GM18951 (cell line): ENCODE measurements at regions not wholly inside any gene's neighbourhood (a gene's known extent, or its start where the extent isn't known, plus 50 kb on each side); places are given as distances from the start of the nearest gene placed in this dataset.
"Not testable (repeated sequence)": the region's sequence is repeated elsewhere in the genome, so short reads cannot be mapped to it uniquely, and the experiment has no call there.

Source experiments
- POLR2A ChIP-seq: IDR thresholded peaks from 4 replicates; pipeline ENCODE4 v1.6.1; 2011; ENCODE audit warnings: mild to moderate bottlenecking; ENCODE audit not compliant: insufficient read length, insufficient read depth; ENCODE audit errors: extremely low read depth
- in situ Hi-C: fragments of 300-500 bp; cut with MboI; formaldehyde crosslinking; loops from one replicate; pipeline ENCODE4 v1.12.0; 2022; ENCODE audit warnings: low sequenced_read_pairs, mixed read lengths, inconsistent platforms; ENCODE audit not compliant: unreplicated experiment

DNA sequence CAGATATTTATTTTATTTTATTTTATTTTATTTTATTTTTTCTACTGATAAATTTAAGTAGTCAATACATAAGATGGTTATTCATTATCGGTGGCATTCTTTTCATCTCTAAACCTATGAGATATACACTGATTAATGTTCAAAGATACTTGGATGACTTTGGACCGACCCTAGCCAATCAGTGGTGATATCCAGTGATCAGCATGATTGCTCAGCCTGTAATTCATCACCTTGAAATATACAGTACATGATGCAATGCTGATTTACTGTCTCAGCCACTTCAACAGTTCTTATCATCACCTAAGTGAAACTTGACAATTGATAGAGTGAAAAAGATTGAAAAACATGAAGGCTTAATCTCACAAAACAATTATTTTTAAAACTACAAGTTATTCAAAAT lies 1651.0 kb downstream of the REEP3 start:
- no peak for TF ChIP-seq POLR2A
- in situ Hi-C loops, result no loop called here

DNA sequence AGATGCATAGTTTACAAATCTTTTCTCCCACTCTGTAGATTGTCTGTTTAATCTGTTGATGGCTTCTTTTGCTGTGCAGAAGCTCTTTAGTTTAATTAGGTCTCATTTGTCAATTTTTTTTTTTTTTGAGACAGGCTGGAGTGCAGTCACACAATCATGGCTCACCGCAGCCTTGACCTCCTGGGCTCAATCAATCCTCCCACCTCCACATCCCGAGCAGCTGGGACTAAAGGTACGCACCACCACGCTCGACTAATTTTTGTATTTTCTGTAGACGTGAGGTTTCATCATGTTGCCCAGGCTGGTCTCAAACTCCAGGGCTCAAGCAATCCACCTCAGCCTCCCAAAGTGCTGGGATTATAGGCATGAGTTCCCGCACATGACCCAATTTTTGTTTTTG lies 1655.8 kb downstream of the REEP3 start:
- no peak for TF ChIP-seq POLR2A
- in situ Hi-C loops, result no loop called here

DNA sequence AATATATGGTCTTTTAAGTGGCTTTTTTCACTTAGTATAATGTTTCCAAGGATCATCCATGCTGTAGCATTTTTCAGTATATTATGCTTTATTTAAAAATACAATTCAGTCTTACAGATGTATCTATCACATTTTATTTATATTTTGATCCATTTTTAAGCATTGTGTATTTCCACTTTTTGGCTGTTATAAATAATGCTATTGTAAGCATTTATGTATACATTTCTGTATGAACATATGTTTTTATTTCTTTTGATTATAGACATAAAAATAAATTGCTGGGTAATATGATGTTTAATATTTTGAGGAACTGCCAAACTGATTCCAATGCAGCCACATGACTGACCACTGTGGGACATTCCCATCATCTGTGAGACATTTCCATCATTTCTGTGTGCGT lies 1662.0 kb downstream of the REEP3 start:
- in situ Hi-C loops, result no loop called here
- no peak for TF ChIP-seq POLR2A

DNA sequence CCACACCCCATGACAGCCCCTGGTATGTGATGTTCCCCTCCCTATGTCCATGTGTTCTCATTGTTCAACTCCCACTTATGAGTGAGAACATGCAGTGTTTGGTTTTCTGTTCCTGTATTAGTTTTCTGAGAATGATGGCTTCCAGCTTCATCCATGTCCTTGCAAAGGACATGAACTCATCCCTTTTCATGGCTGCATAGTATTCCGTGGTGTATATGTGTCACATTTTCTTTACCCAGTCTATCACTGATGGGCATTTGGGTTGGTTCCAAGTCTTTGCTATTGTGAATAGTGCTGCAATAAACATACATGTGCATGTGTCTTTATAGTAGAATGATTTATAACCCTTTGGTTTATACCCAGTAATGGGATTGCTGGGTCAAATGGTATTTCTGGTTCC lies 1665.5 kb downstream of the REEP3 start:
- in situ Hi-C loops, result not testable (repeated sequence)

DNA sequence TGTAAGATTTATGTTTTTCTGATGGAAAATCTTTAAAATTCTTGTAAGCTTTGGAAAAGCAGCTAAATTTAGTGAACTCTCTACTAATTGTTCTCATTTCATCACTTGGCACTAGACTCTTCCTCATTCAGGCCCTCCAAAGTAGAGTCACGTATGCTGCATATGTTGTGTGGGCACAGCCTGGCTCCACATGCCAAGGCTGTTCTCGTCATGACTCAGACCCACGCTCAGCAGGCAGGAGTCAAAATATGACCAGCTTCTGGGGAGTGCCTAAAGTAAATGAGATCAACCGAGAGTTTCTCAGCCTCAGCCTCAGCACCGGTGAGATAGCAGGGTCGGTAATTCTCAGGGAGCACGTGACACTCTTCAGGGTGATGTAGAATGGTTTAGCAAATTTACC lies 1672.9 kb downstream of the REEP3 start:
- in situ Hi-C loops, result no loop called here
- no peak for TF ChIP-seq POLR2A

DNA sequence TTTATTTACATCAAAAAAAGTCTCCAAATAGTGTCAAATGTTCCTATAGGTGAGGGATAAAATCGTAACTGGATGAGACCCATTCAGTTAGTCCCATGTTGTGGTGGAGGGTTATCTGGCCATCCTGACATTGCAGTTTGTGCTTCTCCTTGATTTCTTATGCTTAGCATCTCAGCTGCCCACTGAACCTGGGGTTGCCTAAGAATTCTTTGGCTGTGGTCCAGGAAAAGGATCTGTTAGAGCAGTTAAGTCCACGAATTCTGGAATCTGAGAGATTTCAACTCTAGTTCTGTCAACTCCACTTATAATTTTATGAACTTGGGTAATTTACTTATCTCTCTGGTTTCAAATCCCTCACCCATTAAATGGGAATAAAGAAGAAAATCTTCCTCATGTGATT lies 1673.4 kb downstream of the REEP3 start:
- in situ Hi-C loops, result no loop called here
- no peak for TF ChIP-seq POLR2A

DNA sequence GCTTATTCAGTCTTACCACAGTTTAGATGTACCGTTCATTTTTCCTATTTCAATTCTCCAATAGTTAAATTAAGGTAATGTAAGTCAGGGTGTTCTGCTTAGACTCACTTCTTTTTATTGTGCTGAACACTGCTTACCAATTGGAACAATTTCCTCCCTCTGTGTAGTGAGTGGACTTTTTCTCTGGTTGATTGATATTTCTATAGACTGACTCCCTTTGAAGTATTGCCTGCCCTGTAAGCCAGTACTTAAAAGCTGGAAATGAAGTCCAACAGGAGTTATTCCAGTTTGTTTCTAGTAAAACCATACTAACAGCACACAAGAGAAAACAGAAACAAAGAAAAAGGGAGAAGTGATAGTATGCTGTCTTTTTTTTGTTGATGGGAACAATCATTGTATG lies 1674.9 kb downstream of the REEP3 start:
- no peak for TF ChIP-seq POLR2A
- in situ Hi-C loops, result no loop called here

DNA sequence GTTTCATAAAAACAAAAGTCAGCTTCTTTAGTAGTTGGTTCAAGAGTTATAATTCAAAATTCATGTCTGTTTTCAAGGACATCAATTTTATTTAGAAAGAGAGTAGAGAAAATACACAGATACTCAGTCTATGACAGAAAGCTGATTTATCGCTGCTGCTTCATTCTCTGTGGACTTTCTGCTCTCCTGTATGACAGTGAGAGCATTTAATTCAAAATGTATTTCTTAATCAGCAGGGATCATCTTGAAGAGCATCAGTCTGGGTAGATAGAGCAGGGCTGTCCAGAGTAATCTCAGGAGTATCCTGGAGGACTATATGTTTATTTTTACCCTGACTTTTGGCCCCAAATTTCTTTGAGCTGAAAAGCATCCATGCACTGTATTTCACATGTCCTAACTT lies 1676.7 kb downstream of the REEP3 start:
- in situ Hi-C loops, result no loop called here
- no peak for TF ChIP-seq POLR2A

DNA sequence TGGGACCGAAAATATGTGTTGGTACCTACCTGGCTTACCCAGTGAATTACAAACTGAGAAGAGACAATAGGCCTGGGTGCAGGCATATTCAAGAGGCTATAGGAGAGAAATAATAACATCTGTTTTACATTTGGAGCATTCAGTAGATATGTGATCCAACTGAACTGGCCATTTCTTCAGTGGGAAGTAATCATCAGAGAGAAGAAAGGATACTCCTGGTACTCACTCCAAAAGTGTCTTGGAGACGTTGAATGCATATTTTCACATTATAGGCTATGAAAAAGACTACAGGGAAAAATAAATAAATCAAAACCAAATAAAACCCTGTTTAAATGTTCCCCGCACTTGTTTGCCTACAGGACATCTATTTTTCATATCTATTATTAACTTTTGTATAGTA lies 1680.3 kb downstream of the REEP3 start:
- in situ Hi-C loops, result no loop called here

DNA sequence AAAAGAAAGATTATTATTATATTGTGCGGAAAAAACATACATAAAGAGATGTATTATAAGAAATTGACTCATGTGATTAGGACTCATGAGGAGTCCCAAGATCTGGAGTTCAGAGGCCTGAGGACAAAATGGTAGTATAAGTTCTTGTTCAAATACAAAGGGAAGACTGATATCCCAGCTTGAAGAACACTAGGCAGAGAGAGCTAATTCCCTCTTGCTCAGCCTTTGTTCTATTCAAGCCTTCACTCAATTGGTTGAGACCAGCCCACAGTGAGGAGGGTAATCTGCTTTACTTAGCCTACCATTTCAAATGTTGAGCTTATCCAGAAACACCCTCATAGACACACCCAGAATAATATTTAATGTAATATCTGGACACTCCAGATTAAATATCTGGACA lies 1683.8 kb downstream of the REEP3 start:
- in situ Hi-C loops, result no loop called here
- TF ChIP-seq POLR2A, result no peak

More for the DNA sequence above, 1680.3 kb downstream of the REEP3 start:
- TF ChIP-seq POLR2A, result no peak

DNA sequence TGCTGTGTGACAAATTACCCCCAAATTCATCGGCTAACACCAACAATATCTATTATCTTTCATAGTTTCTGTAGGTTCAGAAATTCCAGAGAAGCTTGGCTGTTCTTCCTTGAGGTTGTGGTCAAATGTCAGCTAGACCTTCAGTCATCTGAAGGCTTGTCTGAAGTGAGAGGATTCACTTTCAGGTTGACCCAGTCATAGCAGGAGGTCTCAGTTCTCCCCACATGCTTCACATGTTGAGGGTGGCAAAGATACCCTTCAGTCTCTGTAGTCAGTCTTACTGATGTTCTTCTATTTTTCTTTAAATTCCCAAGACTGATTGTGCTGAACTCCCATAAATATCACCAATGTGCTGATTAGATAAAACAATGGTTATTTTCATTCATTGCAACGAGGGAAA lies 1692.0 kb downstream of the REEP3 start:
- TF ChIP-seq POLR2A, result no peak
- in situ Hi-C loops, result no loop called here

DNA sequence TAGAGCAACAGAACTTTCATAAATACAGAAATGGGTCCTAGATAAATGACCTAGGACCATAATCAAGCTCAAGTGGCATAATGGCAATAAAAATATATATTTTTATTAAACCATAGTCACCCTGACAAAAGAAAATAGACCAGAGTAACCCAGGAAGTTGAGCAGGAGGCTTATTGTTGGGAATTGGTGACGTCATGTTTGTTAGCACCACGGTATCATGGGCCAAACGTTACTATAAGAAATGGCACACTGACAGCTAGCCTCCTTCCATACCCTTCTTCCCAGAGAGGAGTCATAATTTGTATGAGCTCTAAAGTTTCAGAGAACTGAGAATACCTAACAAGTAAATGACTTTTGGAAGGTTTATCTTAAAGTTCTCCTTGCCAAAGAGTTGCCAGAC lies 1698.2 kb downstream of the REEP3 start:
- in situ Hi-C loops, result no loop called here
- TF ChIP-seq POLR2A, result no peak

DNA sequence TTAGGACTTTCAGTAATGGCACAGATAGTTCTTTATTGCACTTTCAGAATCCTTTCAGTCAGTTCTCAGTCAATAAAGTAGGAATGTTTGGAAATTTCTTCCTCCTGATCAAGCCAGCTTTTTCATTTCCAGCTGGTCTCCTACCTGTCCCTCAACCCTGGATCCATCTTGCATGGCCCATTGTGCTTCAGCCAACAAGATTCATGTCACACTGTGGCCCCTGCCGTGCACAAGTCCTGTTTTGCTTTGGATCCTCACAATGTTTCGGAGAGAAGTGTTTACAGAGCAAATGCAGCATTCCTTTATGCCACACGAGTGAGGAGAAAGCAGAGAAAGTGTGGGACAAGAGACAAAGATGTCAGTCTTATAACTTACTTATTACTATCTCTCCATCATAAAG lies 1694.7 kb upstream of the LRRTM3 start:
- TF ChIP-seq POLR2A, result no peak
- in situ Hi-C loops, result no loop called here

DNA sequence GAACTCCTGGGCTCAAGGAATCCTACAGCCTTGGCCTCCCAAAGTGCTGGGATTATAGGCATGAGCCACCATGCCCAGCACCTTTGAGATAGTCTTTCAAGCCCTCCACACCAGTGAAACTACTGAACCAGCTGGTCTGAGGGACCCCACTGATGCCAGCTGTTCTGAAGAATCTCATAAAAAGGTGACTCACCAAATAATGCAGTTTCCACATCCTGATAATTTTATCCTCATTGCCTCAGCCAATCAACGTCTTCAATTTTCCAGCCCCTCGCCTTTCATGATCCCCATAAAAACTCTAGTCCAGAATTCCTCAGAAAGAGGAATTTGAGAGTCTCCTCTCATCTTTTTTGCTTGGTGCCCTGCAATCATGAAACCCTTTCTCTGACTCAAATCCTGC lies 1691.6 kb upstream of the LRRTM3 start:
- no peak for TF ChIP-seq POLR2A
- in situ Hi-C loops, result no loop called here

DNA sequence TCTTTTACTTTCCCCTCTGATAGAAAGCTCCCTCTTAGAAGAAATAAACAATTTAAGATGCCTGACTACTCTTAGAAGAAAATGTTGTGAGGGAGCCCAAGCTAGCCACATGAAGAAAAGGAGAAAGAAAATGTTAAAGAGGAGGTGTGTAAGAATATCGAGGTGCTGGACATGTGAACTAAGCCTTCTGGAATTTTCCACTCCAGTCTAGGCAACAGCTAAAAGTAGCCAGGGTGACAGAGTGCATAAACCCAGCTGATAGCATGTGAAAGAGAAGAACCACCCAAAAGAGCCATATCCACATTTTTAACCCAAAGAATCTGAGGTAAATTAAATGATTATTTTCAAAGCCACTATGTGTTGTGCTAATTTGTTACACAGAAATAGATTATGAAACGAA lies 1690.6 kb upstream of the LRRTM3 start:
- TF ChIP-seq POLR2A, result no peak
- in situ Hi-C loops, result no loop called here
